B cell (primary cell): ENCODE measurements at regions not wholly inside any gene's neighbourhood (a gene's known extent, or its start where the extent isn't known, plus 50 kb on each side); places are given as distances from the start of the nearest gene placed in this dataset.
"Not testable (repeated sequence)": the region's sequence is repeated elsewhere in the genome, so short reads cannot be mapped to it uniquely, and the experiment has no call there.

Experiments
- EZH2 ChIP-seq: IDR thresholded peaks from 2 replicates; pipeline ENCODE4 v1.6.1; 2012; ENCODE audit warnings: borderline replicate concordance, low read depth, mild to moderate bottlenecking, moderate library complexity, low read length; ENCODE audit not compliant: insufficient read depth, poor library complexity, severe bottlenecking
- TF ChIP-seq, protein P1 (sequence below): fragments of 200-600 bp; IDR thresholded peaks from one replicate; pipeline ENCODE4 v1.8.0; 2022; ENCODE audit warnings: antibody characterized with exemption, mild to moderate bottlenecking

DNA sequence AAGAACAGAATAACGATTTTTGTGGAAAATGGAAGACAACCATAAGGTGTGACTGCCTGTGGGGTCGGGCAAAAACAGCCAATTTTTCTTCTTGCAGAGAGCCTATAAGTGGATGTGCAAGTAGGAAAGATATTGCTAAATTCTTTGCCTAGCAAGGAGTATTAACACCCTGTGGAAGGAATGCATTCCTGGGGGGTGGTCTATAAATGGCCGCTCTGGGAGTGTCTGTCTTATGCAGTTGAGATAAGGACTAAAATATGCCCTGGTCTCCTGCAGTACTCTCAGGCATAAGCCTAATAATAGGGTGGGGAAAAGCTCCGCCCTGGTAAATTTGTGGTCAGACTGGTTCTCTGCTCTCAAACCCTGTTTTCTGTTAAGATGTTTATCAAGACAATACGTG lies 770.6 kb upstream of the LRRN3 start:
- TF ChIP-seq, protein P1, sequence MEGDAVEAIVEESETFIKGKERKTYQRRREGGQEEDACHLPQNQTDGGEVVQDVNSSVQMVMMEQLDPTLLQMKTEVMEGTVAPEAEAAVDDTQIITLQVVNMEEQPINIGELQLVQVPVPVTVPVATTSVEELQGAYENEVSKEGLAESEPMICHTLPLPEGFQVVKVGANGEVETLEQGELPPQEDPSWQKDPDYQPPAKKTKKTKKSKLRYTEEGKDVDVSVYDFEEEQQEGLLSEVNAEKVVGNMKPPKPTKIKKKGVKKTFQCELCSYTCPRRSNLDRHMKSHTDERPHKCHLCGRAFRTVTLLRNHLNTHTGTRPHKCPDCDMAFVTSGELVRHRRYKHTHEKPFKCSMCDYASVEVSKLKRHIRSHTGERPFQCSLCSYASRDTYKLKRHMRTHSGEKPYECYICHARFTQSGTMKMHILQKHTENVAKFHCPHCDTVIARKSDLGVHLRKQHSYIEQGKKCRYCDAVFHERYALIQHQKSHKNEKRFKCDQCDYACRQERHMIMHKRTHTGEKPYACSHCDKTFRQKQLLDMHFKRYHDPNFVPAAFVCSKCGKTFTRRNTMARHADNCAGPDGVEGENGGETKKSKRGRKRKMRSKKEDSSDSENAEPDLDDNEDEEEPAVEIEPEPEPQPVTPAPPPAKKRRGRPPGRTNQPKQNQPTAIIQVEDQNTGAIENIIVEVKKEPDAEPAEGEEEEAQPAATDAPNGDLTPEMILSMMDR, result not testable (repeated sequence)
- TF ChIP-seq EZH2, result not testable (repeated sequence)
